ENCODE measurements at regions not wholly inside any gene's neighbourhood (a gene's known extent, or its start where the extent isn't known, plus 50 kb on each side); places are given as distances from the start of the nearest gene placed in this dataset.

DNA sequence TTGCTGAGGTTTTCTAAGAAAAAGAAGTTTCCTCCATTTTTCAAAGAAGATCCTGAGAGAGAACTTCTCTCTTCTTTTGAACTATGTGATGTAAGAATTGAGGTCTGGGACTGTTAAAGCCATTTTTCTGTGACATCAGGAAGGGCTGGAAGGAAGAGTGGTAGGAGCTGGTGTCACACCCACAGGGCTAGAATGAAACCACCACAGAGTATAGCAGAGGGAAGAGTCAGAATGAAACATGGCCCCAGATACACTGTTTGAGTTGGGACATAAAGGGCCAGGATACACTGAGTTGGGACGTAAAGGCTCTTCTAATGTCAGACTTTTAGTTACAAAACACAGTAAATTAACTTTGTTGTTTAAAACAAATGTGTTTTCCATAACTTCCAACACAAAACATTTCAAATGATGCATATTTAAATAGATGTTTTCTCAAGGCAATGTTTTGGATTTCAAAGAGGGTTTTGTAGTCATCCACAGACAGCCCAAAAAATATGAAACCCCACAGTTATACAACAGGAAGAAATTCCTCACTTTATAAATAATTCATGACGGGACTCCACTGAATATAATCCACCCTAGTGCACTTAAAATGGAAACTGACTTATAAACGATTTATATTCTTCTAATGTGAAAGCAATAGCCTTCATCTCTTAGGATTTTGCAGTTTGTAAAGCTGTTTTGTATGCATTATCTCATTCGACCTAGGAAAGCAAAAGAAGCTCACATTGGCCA, 72.5 kb downstream of the LIG4 start:
- H3K9ac ChIP-seq = no peak overlapping the region
- H3K27ac ChIP-seq = no peak overlapping the region
- H3K4me2 ChIP-seq = no peak overlapping the region
- H2AFZ ChIP-seq (ENCODE audit: low read depth) = no peak overlapping the region
- H3K36me3 ChIP-seq (ENCODE audit: insufficient read depth) = no peaks in the 10 kb centered on the region
- H4K20me1 ChIP-seq (ENCODE audit: insufficient read depth) = no peaks in the 10 kb centered on the region
- no peaks in the 10 kb centered on the region for H3K4me1 ChIP-seq (ENCODE audit: low read depth, poor library complexity, severe bottlenecking)
- TF ChIP-seq, protein P1, sequence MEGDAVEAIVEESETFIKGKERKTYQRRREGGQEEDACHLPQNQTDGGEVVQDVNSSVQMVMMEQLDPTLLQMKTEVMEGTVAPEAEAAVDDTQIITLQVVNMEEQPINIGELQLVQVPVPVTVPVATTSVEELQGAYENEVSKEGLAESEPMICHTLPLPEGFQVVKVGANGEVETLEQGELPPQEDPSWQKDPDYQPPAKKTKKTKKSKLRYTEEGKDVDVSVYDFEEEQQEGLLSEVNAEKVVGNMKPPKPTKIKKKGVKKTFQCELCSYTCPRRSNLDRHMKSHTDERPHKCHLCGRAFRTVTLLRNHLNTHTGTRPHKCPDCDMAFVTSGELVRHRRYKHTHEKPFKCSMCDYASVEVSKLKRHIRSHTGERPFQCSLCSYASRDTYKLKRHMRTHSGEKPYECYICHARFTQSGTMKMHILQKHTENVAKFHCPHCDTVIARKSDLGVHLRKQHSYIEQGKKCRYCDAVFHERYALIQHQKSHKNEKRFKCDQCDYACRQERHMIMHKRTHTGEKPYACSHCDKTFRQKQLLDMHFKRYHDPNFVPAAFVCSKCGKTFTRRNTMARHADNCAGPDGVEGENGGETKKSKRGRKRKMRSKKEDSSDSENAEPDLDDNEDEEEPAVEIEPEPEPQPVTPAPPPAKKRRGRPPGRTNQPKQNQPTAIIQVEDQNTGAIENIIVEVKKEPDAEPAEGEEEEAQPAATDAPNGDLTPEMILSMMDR (conservative IDR thresholded peaks at IDR 0.05; ENCODE audit: low read depth, low read length) = no peak
- H3K79me2 ChIP-seq (ENCODE audit: insufficient read depth, low read depth) = no peaks in the 10 kb centered on the region
- H3K27me3 ChIP-seq (ENCODE audit: insufficient read depth, low read depth) = no peaks in the 10 kb centered on the region
- H3K4me3 ChIP-seq (IDR thresholded peaks at IDR 0.05; ENCODE audit: insufficient read depth, low read depth, low read length) = no peak overlapping the region

DNA sequence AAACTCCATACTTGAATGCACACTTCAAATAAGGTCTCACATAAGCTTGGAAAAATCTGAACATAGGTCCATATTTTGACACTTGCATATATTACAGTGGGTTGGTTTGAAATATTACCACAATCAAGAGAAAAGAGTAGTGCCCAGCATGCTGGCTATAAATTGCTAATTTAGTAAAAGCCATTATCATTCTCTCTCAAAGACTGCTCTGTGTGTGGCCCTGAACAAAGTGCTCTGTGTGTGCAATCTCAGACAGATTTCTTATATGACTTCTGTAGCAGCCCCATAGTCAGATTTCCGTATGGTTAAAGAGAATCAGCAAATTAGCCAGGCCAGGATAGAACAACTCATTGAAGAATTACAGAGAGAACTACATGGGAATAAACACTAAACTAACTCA, 78.2 kb downstream of the LIG4 start:
- no peak overlapping the region for H3K9ac ChIP-seq
- no peak overlapping the region for H3K27ac ChIP-seq
- H3K4me2 ChIP-seq = no peak overlapping the region
- H3K36me3 ChIP-seq (ENCODE audit: insufficient read depth) = no peaks in the 10 kb centered on the region
- TF ChIP-seq, protein P1 (conservative IDR thresholded peaks at IDR 0.05; ENCODE audit: low read depth, low read length) = no peak
- H2AFZ ChIP-seq (ENCODE audit: low read depth) = no peak overlapping the region
- no peaks in the 10 kb centered on the region for H3K27me3 ChIP-seq (ENCODE audit: insufficient read depth, low read depth)
- no peaks in the 10 kb centered on the region for H4K20me1 ChIP-seq (ENCODE audit: insufficient read depth)
- no peaks in the 10 kb centered on the region for H3K79me2 ChIP-seq (ENCODE audit: insufficient read depth, low read depth)
- H3K4me3 ChIP-seq (IDR thresholded peaks at IDR 0.05; ENCODE audit: insufficient read depth, low read depth, low read length) = no peak overlapping the region
- H3K4me1 ChIP-seq (ENCODE audit: low read depth, poor library complexity, severe bottlenecking) = no peaks in the 10 kb centered on the region

DNA sequence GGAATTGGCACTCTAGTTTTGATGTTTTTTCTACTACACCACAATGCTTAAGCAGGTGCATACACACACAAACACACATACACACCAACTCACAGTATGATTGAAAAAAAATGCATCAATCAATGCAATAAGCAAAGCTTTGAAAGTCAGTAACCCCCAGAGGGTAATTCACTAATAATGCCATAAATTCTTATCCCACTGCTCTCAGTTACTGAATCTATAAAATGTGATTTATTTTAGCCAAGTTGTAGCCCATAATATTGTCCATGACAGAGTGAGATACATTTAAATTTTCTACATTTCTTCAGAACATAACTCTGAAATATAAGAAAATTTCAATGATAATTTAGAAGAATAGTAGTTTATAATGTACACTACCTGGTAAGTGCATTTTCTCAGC, 87.9 kb downstream of the LIG4 start:
- Histone ChIP-seq H3K4me2 (no peak overlapping the region), H3K36me3 (ENCODE audit: insufficient read depth) (no peaks in the 10 kb centered on the region), H3K4me3 (IDR thresholded peaks at IDR 0.05; ENCODE audit: insufficient read depth, low read depth, low read length) (no peak overlapping the region), H2AFZ (ENCODE audit: low read depth) (no peak overlapping the region), H4K20me1 (ENCODE audit: insufficient read depth) (no peaks in the 10 kb centered on the region), H3K27ac (no peak overlapping the region), H3K79me2 (ENCODE audit: insufficient read depth, low read depth) (no peaks in the 10 kb centered on the region), H3K9ac (no peak overlapping the region), H3K27me3 (ENCODE audit: insufficient read depth, low read depth) (no peaks in the 10 kb centered on the region), H3K4me1 (ENCODE audit: low read depth, poor library complexity, severe bottlenecking) (no peaks in the 10 kb centered on the region)
- TF ChIP-seq, protein P1 (conservative IDR thresholded peaks at IDR 0.05; ENCODE audit: low read depth, low read length) = no peak

DNA sequence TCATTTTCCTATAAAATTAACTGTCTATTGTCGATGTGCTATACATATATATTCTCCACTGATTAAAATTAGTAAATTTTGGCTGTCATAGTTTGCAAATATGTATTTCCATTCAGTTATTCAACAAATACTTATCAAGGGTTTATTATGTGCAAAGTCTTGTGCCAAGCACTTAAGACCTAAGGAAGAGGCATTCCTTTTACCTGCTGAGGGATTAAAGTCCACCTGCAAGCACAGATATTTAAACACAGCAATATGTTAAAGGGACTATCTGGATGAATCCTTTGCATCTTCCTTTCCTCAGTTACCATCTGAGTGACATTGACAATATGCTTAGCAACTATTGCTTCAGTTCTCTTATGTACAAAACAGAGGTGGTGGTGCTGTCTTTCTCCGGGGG, 89.3 kb downstream of the LIG4 start:
- no peak overlapping the region for H3K27ac ChIP-seq
- H4K20me1 ChIP-seq (ENCODE audit: insufficient read depth) = no peaks in the 10 kb centered on the region
- H3K9ac ChIP-seq = no peak overlapping the region
- no peaks in the 10 kb centered on the region for H3K36me3 ChIP-seq (ENCODE audit: insufficient read depth)
- H3K79me2 ChIP-seq (ENCODE audit: insufficient read depth, low read depth) = no peaks in the 10 kb centered on the region
- no peak overlapping the region for H3K4me3 ChIP-seq (IDR thresholded peaks at IDR 0.05; ENCODE audit: insufficient read depth, low read depth, low read length)
- no peak overlapping the region for H3K4me2 ChIP-seq
- no peaks in the 10 kb centered on the region for H3K4me1 ChIP-seq (ENCODE audit: low read depth, poor library complexity, severe bottlenecking)
- no peak overlapping the region for H2AFZ ChIP-seq (ENCODE audit: low read depth)
- H3K27me3 ChIP-seq (ENCODE audit: insufficient read depth, low read depth) = no peaks in the 10 kb centered on the region
- TF ChIP-seq, protein P1 (conservative IDR thresholded peaks at IDR 0.05; ENCODE audit: low read depth, low read length) = no peak

Measured in KMS-11 (cell line).